ENCODE measurements at regions not wholly inside any gene's neighbourhood (a gene's known extent, or its start where the extent isn't known, plus 50 kb on each side); places are given as distances from the start of the nearest gene placed in this dataset.

GRCh38 chr19:13619203-13619632 lies 112.9 kb upstream of the CACNA1A start:
- TF ChIP-seq CTCF (IDR thresholded peaks at IDR 0.05) (no peak), POLR2A (IDR thresholded peaks at IDR 0.05) (no peak)
